Endodermal cell (in vitro differentiated cells): ENCODE measurements at regions not wholly inside any gene's neighbourhood (a gene's known extent, or its start where the extent isn't known, plus 50 kb on each side); places are given as distances from the start of the nearest gene placed in this dataset.

ENCODE experiments used
- DNase-seq: peaks from one replicate; pipeline ENCODE4 v3.0.0-alpha.2; 2017
- H3K27ac ChIP-seq: 2 replicates; pipeline ENCODE4 v1.5.1; 2013; ENCODE audit warnings: mild to moderate bottlenecking, low read depth, low read length, moderate library complexity
- H3K27me3 ChIP-seq: 2 replicates; pipeline ENCODE4 v1.6.1; 2013; ENCODE audit warnings: mild to moderate bottlenecking, low read length, moderate library complexity; ENCODE audit not compliant: insufficient read depth, control insufficient read depth, poor library complexity, severe bottlenecking
- H3K36me3 ChIP-seq: 2 replicates; pipeline ENCODE4 v1.7.0; 2013; ENCODE audit warnings: mild to moderate bottlenecking, low read length, moderate library complexity; ENCODE audit not compliant: control insufficient read depth, insufficient read depth
- H3K4me1 ChIP-seq: one replicate; pipeline ENCODE4 v1.7.0; 2013; ENCODE audit warnings: low read length; ENCODE audit not compliant: control insufficient read depth, insufficient read depth
- H3K4me3 ChIP-seq: 2 replicates; pipeline ENCODE4 v1.5.1; 2013; ENCODE audit warnings: mild to moderate bottlenecking, low read length, moderate library complexity
- H3K9ac ChIP-seq: 2 replicates; pipeline ENCODE4 v1.6.1; 2013; ENCODE audit warnings: mild to moderate bottlenecking, low read length, moderate library complexity; ENCODE audit not compliant: poor library complexity, severe bottlenecking; ENCODE audit errors: extremely low read depth
- H3K9me3 ChIP-seq: 2 replicates; pipeline ENCODE4 v1.6.1; 2013; ENCODE audit warnings: mild to moderate bottlenecking, low read length, moderate library complexity; ENCODE audit not compliant: control insufficient read depth
- H3K27ac Mint-ChIP-seq: 2 replicates; pipeline ENCODE4 v1.8.0; 2020; ENCODE audit warnings: mixed read lengths
- H3K27me3 Mint-ChIP-seq: 2 replicates; pipeline ENCODE4 v1.8.0; 2021; ENCODE audit warnings: mild to moderate bottlenecking, mixed read lengths; ENCODE audit not compliant: insufficient read depth
- H3K36me3 Mint-ChIP-seq: 2 replicates; pipeline ENCODE4 v1.8.0; 2020; ENCODE audit warnings: low read depth, mixed read lengths
- H3K4me1 Mint-ChIP-seq: 2 replicates; pipeline ENCODE4 v1.8.0; 2020; ENCODE audit warnings: mixed read lengths
- H3K4me3 Mint-ChIP-seq: 2 replicates; pipeline ENCODE4 v1.8.0; 2020; ENCODE audit warnings: mild to moderate bottlenecking, moderate library complexity, mixed read lengths
- H3K9me3 Mint-ChIP-seq: 2 replicates; pipeline ENCODE4 v1.8.0; 2020; ENCODE audit warnings: mild to moderate bottlenecking, mixed read lengths
- WGBS, 2 experiments: methylation state at CpG; one replicate each; pipeline versions ENCODE4 v1.1.5 to v1.1.7; 2013; ENCODE audit warnings: missing lambda C conversion rate in 2 of 2, mixed read lengths in 1 of 2; ENCODE audit not compliant: insufficient coverage in 1 of 2, insufficient read length in 1 of 2; 5-methylcytosine and 5-hydroxymethylcytosine counted together
- TF ChIP-seq, protein P1 (sequence below): fragments of 200-600 bp; sonication (generic); conservative IDR thresholded peaks from 2 replicates; pipeline ENCODE4 v1.5.0; 2021; ENCODE audit warnings: antibody characterized with exemption, mild to moderate bottlenecking

DNA sequence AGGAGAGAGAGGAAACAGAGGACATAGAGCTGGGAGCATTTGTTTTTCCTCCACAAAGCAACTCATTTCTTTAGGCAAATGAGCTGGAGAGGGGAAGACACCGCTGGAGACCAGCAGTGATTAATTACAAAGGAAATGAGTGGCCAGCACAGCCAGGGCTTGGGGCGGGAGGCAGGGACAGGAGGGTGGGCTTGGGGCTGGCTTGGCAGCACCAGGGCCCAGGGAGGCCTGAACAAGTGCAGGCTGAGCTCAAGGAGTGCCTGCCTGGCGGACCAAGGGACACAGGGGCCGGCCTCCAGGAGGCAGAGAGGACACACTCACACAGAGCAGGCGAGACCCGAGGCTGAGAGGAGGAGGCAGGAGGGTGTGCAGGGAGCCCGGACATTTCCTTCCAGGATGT lies 149.0 kb upstream of the UNC5B start:
- 0 to 74% methylated on average over 1 to 7 of the region's 7 CpGs for WGBS, 2 experiments
- H3K4me1 ChIP-seq: peaks cover 4% of the 10 kb centered on the region
- H3K27ac ChIP-seq: peak overlapping the region; percentile 49
- no peaks in the 10 kb centered on the region for H3K36me3 ChIP-seq
- no peaks in the 10 kb centered on the region for H3K27me3 Mint-ChIP-seq
- peak overlapping the region; percentile 55 for H3K27ac Mint-ChIP-seq
- H3K4me1 Mint-ChIP-seq: peaks cover 27% of the 10 kb centered on the region
- TF ChIP-seq, protein P1, sequence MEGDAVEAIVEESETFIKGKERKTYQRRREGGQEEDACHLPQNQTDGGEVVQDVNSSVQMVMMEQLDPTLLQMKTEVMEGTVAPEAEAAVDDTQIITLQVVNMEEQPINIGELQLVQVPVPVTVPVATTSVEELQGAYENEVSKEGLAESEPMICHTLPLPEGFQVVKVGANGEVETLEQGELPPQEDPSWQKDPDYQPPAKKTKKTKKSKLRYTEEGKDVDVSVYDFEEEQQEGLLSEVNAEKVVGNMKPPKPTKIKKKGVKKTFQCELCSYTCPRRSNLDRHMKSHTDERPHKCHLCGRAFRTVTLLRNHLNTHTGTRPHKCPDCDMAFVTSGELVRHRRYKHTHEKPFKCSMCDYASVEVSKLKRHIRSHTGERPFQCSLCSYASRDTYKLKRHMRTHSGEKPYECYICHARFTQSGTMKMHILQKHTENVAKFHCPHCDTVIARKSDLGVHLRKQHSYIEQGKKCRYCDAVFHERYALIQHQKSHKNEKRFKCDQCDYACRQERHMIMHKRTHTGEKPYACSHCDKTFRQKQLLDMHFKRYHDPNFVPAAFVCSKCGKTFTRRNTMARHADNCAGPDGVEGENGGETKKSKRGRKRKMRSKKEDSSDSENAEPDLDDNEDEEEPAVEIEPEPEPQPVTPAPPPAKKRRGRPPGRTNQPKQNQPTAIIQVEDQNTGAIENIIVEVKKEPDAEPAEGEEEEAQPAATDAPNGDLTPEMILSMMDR: no peak
- no peak overlapping the region for H3K4me3 ChIP-seq
- H3K9ac ChIP-seq: no peak overlapping the region
- no peaks in the 10 kb centered on the region for H3K36me3 Mint-ChIP-seq
- no peak overlapping the region for H3K4me3 Mint-ChIP-seq
- no peaks in the 10 kb centered on the region for H3K9me3 Mint-ChIP-seq
- peak; percentile 60 for DNase-seq
- H3K9me3 ChIP-seq: no peaks in the 10 kb centered on the region
- no peaks in the 10 kb centered on the region for H3K27me3 ChIP-seq

DNA sequence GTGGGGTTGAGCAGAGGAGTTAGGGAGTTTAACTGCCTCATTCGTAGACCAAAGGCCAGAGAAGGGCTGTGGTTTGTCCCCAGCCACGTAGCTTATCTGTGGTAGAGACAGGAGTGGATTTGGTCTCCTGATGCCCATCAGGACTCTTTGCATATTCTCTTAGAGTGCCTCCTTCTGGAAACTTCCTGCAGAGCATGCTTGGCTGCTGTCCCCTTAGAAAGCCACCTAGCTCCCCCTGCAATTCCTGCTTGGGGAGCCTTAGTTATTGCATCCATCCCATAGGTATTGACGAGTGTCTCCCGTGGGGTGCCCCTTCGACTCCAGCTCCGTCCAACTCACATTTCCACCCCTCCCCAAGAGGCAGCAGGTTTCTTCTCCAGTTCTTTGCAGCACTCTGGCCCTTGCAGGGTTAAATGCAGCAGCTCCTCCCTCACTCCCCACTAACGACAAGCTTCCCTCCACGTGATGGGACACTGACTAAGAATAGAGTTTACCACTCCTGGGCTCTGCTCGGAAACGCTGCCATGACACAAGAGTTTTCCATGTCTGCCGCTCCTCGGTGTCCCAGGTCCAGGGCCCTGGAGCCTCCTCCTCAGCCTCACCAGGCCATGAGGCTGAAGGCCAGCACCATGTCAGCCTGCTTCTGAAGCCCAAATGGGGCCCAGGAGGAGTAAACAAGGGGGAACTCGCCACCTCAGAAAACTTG lies 147.8 kb upstream of the UNC5B start:
- H3K4me3 Mint-ChIP-seq: no peak overlapping the region
- Histone ChIP-seq H3K4me1 (peaks cover 4% of the 10 kb centered on the region), H3K4me3 (no peak overlapping the region), H3K36me3 (no peaks in the 10 kb centered on the region), H3K27me3 (no peaks in the 10 kb centered on the region), H3K9me3 (no peaks in the 10 kb centered on the region), H3K27ac (no peak overlapping the region), H3K9ac (no peak overlapping the region)
- TF ChIP-seq, protein P1: peak; percentile 71
- WGBS, 2 experiments: 71 to 77% methylated on average over 12 to 13 of the region's 13 CpGs
- H3K36me3 Mint-ChIP-seq: no peaks in the 10 kb centered on the region
- no peaks in the 10 kb centered on the region for H3K27me3 Mint-ChIP-seq
- peaks cover 27% of the 10 kb centered on the region for H3K4me1 Mint-ChIP-seq
- peak overlapping the region; percentile 44 for H3K27ac Mint-ChIP-seq
- DNase-seq: no peak
- H3K9me3 Mint-ChIP-seq: no peaks in the 10 kb centered on the region

DNA sequence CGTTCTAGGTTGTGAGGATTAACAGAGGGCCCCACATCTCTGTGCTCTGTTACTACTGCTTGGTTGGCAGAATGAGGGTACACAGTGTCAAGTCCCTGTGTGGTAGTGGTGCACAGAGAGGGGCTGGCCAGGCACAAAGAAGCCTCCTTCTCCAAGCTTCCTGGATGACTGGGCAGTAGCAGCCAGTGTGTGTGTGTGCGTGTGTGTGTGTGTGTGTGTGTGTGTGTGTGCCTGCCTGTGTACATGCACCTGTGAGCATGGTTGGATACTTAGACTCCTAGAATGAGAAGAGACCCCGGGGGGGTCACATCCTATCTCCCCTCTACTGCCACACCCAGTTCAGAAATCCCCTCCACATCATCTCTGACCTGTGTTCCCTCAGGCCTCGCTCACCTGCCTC lies 146.7 kb upstream of the UNC5B start:
- Mint-ChIP-seq H3K27me3 (no peaks in the 10 kb centered on the region), H3K4me3 (no peak overlapping the region), H3K36me3 (no peaks in the 10 kb centered on the region), H3K27ac (no peak overlapping the region), H3K9me3 (no peaks in the 10 kb centered on the region), H3K4me1 (peaks cover 21% of the 10 kb centered on the region)
- no peaks in the 10 kb centered on the region for H3K9me3 ChIP-seq
- TF ChIP-seq, protein P1: no peak
- WGBS, 2 experiments: 76 to 100% methylated on average over 1 to 2 of the region's 4 CpGs
- no peak overlapping the region for H3K9ac ChIP-seq
- H3K4me3 ChIP-seq: no peak overlapping the region
- H3K36me3 ChIP-seq: no peaks in the 10 kb centered on the region
- H3K4me1 ChIP-seq: peaks cover 4% of the 10 kb centered on the region
- H3K27me3 ChIP-seq: no peaks in the 10 kb centered on the region
- H3K27ac ChIP-seq: no peak overlapping the region
- no peak for DNase-seq
